GM18868 (cell line): ENCODE measurements at regions not wholly inside any gene's neighbourhood (a gene's known extent, or its start where the extent isn't known, plus 50 kb on each side); places are given as distances from the start of the nearest gene placed in this dataset.
"Not testable (repeated sequence)": the region's sequence is repeated elsewhere in the genome, so short reads cannot be mapped to it uniquely, and the experiment has no call there.

Experiments used
- ATAC-seq: cut with Tn5 transposase; IDR thresholded peaks from one replicate; pipeline ENCODE4 v1.9.1; 2021; ENCODE audit warnings: mild to moderate bottlenecking, moderate library complexity; ENCODE audit not compliant: unreplicated experiment

DNA sequence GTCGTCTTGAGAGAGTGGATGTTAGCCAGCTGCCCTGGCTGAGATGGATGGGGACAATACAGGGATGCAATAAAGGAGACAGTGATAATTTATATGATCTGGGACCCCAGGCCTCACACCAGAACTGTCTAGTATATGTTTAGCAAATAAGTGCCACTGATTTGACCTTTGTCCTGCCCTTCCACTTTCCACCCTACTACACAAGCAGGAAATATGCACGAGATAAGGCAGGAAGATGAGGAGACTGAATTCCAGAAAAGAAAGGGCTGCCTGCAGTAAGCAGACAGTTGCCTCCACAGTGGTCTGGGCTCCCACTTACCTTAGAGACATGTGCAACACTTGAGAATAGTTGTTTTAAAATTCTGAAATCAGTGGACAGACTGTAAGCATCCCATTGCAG is 80.2 kb upstream of the ZNF91 start:
- no peak for ATAC-seq

DNA sequence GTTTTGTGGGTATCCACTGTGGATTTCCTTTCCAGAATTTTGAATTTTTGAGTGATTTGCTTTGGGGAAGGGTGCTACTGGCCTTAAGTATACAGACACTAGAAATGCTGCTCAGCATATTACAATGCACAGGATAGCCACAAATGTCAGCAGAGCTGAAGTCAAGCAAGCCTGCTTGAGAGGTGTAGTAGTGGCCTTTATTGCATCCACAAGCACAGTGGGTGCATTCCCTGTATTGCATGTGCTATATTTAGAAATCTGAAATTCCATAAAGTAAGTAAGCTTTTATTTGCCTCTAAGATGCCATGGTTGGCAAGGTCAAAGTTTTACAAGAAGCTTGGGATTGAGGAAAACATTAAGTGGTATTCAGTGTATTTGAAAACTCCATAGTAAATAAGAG is 79.5 kb upstream of the ZNF91 start:
- no peak for ATAC-seq

DNA sequence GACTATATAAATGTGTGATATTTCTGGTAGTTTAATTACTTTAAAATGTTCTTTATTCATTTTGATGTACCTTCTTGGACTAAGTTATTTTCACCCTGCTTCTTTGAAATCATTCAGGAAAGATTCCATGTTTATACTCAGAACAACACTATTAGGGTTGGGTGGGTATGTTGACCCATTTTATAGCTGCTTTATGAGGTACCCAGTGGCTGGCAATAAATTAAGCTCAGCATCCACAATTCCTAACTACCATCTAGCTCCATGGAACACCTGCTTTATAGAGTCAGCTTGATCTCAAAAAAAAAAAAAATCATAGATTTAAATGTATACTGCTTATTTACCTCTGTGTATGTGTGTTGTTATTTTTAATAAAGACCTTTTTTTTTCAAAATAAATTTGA is 78.9 kb upstream of the ZNF91 start:
- ATAC-seq: no peak

DNA sequence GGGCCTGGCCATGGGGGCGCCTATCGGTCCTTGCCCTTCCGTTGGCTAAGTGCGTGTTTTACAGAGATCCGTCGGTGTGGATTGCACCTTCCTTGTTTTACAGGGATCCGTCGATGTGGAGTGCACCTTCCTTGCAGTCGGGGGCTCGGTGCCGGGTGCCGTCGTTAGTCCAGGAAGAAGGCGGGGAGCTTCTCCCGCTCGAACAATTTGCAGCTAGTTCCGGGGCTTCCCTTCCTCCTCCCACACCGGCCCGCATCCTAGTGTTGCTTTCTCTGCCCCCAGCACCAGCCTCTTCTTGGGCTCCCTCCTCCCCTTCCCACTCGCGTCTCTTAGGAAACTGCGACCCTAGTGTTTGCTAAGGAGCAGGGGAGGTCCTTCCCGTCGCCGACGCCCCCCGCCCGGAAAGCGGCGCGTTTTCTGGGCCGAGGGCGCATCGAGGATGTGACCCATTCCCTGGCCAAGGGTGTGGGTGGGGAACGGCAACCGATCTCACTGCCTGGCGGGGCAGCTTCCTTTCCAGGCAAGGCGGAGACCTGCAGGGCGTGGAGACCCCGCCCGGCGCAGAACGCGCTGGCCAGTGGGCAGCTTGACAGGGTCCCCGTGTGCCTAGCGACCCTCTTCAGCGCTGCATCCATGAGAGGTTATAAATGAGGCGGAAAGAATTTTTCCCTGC is 75.7 kb upstream of the ZNF91 start:
- no peak for ATAC-seq

DNA sequence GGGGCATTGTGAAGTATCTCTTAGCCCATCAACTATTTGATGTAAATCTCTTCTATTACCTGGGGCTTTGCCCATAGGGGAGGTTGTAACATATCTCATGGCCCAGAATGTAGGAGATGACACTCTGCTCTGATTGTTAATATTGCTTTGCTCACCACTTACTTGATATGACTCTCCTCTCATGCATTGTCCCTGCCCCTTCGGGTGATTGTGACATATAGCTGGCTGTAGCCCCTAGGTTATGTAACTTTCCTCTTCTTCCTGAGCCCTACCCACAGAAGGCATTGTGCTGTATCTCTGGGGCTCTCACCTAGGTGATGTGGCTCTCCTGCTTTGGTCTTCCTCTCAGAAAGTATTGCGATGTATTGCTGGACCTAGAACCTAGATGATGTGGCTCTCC is 69.1 kb upstream of the ZNF91 start:
- ATAC-seq: not testable (repeated sequence)

DNA sequence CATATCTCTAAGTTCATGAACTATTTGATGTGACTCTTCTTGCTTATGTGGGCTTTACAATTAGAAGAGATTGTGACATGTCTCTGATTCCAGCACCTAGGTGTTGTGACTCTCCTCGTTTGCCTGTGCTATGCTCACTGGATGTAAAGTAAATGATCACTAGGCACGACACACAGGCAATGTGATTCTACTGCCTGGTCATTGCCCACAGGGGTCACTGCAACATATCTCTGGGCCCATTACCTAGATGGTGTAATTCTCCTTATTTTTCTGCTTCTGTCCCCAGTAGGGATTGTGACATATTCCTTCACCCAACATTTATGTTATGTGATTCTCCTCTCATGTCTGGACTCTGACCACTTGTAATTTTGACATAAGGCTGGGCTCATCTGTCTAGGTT is 65.8 kb upstream of the ZNF91 start:
- no peak for ATAC-seq

DNA sequence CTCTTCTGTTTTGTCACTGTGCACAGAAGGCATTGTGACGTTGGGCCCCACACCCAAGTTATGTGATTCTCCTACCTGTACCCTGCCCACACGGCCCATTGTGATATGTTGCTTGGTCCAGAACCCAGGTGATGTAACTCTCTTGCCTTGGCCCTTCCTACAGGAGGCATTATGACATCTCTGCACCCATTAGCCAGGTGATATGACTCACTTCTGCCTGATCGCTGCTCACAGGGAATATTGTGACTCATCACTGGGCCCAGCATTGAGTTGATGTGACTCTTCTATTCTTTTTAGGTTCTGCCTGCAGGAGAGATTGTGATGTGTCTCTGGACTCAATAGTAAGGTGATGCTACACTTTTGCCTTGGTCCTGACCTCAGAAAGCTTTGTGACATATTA is 65.4 kb upstream of the ZNF91 start:
- no peak for ATAC-seq
